ENCODE measurements at regions not wholly inside any gene's neighbourhood (a gene's known extent, or its start where the extent isn't known, plus 50 kb on each side); places are given as distances from the start of the nearest gene placed in this dataset.
"Not testable (repeated sequence)": the region's sequence is repeated elsewhere in the genome, so short reads cannot be mapped to it uniquely, and the experiment has no call there.

GRCh38 chr7:106583706-106584690, 77.0 kb downstream of the CCDC71L start:
- DNase-seq (ENCODE audit: low read depth) = no peak

DNA sequence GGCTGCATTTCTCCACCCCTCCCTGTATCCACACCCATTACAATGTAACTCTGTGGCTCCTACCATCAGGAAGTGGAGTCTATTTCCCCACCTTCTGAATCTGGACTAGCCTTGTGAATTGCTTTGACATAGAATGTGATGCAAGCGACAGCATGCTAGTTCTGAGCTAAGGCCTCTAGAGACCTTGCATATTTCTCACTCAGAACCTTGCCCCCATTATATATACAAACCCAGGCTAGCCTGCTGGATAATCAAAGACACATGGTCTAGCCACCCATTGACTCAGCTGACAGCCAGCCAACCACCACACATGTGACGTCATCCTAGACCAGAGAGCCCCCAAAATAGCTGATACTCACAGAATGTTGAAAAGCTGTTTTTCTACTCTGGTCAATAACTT, 77.9 kb downstream of the CCDC71L start:
- no peak for DNase-seq (ENCODE audit: low read depth)

GRCh38 chr7:106582365-106582764, 78.6 kb downstream of the CCDC71L start:
- DNase-seq (ENCODE audit: low read depth) = no peak

DNA sequence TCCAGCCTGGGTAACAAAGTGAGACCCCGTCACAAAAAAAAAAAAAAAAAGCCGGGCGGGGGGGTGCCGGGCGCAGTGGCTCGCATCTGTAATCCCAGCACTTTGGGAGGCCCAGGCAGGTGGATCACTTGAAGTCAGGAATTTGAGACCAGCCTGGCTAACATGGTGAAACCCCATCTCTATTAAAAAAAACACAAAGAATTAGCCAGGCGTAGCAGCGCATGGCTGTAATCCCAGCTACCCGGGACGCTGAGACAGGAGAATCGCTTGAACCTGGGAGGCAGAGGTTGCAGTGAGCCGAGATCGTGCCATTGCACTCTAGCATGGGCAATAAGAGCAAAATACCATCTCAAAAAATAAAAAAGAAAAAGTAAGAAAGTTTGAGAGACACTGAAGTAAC, 81.9 kb downstream of the CCDC71L start:
- DNase-seq (ENCODE audit: low read depth) = not testable (repeated sequence)

- no peak for DNase-seq (ENCODE audit: low read depth)
Observed at GRCh38 chr7:106575138-106575823, 85.7 kb downstream of the CCDC71L start.

DNA sequence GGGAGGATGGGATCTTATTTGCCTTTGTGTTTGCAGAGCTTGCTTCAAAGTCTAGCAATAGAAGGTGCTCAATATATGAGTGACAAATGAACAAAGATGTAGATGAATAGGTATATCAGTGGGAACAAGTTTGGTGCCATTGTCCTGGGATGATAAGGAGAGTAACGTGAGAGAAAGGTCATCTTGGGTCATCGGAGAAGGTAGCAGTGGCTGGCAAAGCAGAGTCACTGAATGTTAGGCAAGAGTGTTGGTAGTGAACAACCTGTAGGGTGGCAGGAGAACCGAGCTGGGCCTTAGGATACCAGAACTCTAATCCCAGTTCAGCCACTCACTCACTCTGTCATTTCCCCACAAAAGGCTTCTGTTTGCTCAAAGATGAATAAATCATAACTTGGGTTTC, 87.2 kb downstream of the CCDC71L start:
- DNase-seq (ENCODE audit: low read depth) = no peak

DNA sequence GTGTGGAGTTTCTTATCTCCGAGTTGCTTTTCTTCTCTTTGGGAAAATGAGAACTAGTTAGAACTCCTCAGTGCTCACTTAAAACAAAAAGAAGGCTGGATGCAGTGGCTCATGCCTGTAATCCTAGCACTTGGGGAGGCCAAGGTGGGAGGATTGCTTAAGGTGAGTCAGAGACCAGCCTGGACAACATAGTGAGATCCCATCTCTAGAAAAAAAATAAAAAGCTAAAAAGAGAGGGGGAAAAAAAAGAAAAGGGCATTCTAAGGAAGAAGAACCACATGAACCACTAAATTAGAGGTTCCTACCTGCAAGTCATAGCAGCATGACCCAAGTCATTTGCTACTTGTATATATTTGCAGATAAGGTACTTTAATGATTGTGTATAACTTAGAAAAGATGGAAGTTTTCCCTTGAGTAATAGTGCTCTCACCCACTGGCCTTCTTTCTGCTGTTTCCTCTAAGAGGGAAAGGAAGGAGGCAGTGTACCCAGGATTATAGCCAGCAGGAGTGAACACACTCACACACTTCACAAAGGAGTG, 87.8 kb downstream of the CCDC71L start:
- no peak for DNase-seq (ENCODE audit: low read depth)

GRCh38 chr7:106572394-106573124, 88.4 kb downstream of the CCDC71L start:
- no peak for DNase-seq (ENCODE audit: low read depth)

DNA sequence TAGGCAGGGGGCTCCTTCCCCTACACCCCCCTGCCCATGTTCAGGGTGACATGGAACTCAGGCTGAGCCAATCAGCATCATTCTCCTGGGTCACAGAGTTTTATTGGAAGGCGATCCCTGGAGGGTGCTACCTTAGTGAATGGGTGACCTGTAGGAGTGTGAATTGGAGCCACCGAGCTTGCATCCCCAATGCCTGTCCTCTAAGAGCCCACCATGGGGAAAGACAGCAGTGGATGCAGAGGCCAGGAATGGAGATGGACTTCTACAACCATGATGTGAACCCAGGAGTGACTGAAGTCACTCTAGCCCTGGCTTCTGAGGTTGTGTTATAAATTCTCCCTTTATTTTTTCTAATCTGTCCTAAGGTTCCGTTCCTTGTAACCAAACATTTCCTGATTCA, 89.4 kb downstream of the CCDC71L start:
- DNase-seq (ENCODE audit: low read depth) = no peak

- no peak for DNase-seq (ENCODE audit: low read depth)
Observed at GRCh38 chr7:106570948-106571418, 90.0 kb downstream of the CCDC71L start.

GRCh38 chr7:106570146-106570545, 90.8 kb downstream of the CCDC71L start:
- no peak for DNase-seq (ENCODE audit: low read depth)

DNA sequence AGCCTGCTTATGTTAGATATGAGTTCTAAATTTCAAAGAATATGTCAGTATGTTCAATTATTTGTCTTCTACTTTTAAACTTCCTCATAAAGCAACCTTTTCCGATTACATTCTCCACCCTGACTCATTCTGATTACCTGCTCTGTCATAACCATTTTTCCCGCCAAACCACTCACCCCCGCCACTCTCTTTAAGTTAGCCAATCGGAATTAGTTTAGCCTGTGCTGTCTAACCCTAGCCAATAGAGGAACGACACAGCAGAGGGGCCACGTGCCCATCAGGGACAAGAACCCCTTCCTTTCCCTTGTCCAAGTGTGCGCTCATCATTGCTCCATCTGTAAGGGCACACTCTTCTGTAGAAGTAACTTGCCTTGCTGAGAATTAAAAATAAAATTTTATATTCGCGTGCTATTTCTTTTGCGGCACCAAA, 91.4 kb downstream of the CCDC71L start:
- DNase-seq (ENCODE audit: low read depth) = no peak

DNA sequence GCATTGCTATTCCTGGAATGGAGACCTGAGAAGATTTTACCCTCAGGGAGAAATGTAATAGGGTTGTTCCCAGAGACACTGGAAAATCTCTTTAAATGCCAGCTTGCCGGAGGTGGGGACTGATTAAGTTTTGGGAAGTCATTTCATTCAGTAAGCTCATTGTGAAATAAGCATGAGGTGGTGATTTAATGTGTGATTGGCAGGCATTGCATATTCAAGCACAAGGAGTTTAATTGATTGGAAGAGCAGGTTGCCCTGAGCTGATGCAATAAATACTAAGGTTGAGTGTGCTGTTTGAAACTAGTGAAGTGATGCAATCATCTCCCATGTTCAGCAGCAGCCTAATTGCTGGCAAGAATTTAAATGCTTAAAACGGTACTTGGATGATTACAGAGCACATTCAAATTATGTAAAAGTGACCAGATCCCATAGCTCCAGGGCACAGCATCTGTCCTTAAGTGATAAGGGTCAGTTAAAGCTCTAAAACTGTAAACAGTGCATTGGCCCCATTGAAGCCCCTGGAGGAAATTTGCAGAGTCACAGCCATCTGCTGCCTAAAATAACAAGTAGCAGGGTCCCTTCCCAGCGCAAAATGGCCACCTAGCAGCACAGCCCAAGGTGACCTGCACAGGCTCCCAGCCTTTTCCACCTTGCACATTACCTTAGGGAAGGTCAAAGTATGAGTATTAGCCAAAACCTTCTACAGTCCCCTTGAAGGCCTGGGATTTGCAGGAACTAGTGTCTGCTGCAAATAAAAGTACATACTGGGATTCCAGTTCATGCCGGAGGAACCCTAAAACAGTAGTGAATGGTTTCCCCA, 92.1 kb downstream of the CCDC71L start:
- no peak for DNase-seq (ENCODE audit: low read depth)

GRCh38 chr7:106568002-106568679, 92.8 kb downstream of the CCDC71L start:
- DNase-seq (ENCODE audit: low read depth) = no peak

DNA sequence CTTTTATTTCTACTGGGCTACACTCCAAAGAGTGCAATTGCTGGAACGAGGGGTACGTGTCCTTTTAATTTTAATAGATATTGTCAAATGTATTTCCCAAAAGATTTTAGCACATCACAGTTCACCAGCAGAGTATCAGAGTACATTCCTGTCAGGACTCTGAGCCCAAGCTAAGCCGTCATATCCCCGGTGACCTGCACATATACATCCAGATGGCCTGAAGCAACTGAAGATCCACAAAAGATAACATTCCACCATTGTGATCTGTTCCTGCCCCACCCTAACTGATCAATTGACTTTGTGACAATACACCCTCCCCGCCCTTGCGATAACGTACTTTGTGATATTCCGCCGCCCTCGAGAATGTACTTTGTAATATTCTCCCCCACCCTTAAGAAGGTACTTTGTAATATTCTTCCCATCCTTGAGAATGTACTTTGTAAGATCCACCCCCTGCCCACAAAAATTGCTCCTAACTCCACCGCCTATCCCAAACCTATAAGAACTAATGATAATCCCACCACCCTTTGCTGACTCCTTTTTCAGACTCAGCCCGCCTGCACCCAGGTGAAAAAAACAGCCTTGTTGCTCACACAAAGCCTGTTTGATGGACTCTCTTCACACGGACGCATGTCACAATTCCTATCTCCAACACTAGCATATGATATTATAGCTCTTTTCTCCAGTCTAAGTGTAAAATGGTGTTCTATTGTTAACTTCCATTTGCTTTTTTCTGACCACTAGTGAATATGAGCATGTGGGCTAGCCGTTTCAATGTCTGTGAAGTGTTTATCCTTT, 93.6 kb downstream of the CCDC71L start:
- DNase-seq (ENCODE audit: low read depth) = not testable (repeated sequence)

DNA sequence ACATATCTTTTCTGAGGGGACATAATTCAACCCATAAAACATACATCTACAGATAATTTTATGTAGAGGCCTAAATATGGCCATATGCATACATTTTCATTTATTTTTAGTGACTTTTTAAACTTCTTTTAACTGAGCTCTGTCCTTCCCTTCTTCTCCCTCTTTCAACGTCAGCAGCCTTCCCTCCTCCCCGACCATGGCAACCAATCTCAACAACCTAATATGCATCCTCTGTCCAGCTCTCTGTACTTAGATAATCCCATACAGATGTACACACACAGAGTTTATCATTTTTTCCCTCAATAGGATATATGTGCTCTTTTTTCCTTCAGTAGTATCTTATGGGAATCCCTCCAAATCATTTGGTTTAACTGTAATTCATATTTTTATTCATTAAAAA, 94.3 kb downstream of the CCDC71L start:
- DNase-seq (ENCODE audit: low read depth) = no peak

DNA sequence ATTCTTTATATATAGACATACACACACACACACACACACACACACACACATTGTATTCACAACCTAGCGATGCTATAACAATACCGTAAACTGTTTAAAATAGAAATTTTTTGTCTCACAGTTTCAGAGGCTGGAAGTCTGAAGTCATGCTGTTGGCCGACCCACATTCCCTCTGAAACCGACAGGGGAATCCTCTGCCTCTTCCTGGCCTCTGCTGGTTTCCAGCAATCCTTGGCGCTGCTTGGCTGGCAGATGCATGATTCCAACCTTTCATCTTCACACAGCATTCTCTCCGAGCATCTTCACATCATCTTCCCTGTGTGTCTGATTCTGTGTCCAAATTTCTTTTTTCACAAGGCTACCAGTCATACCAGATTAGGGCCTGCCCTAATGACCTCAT, 94.8 kb downstream of the CCDC71L start:
- DNase-seq (ENCODE audit: low read depth) = no peak

DNA sequence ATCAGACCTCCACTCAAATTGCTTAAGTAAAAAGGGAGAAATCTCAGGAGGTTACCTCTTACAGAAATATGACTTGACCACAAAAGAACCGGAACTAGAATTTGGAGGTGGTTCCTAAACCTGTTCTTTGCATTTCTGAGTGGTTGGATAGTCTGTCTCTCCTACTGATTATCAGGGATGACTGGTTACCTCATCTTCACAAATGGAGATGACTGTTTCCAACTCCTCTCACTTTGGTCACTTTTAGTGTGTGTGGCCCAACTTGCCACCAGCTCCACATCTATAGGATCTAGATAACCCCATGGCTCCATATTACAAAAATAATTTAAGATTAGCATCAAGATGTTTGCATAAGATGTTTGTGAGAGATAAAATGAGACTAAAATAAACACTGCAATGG, 95.5 kb downstream of the CCDC71L start:
- no peak for DNase-seq (ENCODE audit: low read depth)
